ENCODE measurements at regions not wholly inside any gene's neighbourhood (a gene's known extent, or its start where the extent isn't known, plus 50 kb on each side); places are given as distances from the start of the nearest gene placed in this dataset.

- Histone ChIP-seq H4K5ac (ENCODE audit: insufficient read length, low read depth, low read length) (no peak overlapping the region), H4K20me1 (replicated peaks in 1 of 2; ENCODE audit: control insufficient read depth in 1 of 2, insufficient read depth in 2 of 2, low read length in 2 of 2) (no peaks in the 10 kb centered on the region), H3K23ac (ENCODE audit: insufficient read length) (no peak overlapping the region), H4K8ac (ENCODE audit: extremely low read depth, insufficient read depth, low read length) (no peak overlapping the region), H3K27me3 (replicated peaks in 1 of 4; ENCODE audit: control insufficient read depth in 3 of 4, extremely low read depth in 1 of 4, insufficient read depth in 3 of 4, low read length in 3 of 4) (no peaks in the 10 kb centered on the region), H2BK15ac (ENCODE audit: low read length) (0 out of 2 replicates have a peak overlapping the region, but pooled peaks have one; percentile 18), H2AK5ac (ENCODE audit: low read depth, low read length) (no peak overlapping the region), H3K9me3 (ENCODE audit: insufficient read depth in 2 of 2, low read depth in 1 of 2, low read length in 1 of 2) (no peaks in the 10 kb centered on the region), H3K4ac (replicated peaks; ENCODE audit: insufficient read length, low read depth, low read length) (no peak overlapping the region), H3K27ac (ENCODE audit: low read depth, low read length) (no peak overlapping the region), H3K56ac (replicated peaks; ENCODE audit: insufficient read length, low read depth, low read length) (no peak overlapping the region), H4K91ac (replicated peaks; ENCODE audit: insufficient read length, low read length) (no peak overlapping the region), H2BK12ac (ENCODE audit: low read depth, low read length) (no peak overlapping the region), H3K4me2 (ENCODE audit: insufficient read depth in 1 of 2, low read depth in 2 of 2, low read length in 2 of 2) (no peak overlapping the region), H3K36me3 (ENCODE audit: control insufficient read depth in 2 of 4, insufficient read depth in 4 of 4, low read length in 3 of 4) (no peaks in the 10 kb centered on the region), H3K23me2 (ENCODE audit: low read depth, low read length) (no peaks in the 10 kb centered on the region), H2AFZ (ENCODE audit: low read length) (no peak overlapping the region), H3K9ac (replicated peaks in 1 of 4; ENCODE audit: extremely low read depth in 1 of 4, low read depth in 3 of 4, low read length in 3 of 4) (no peak overlapping the region), H3K4me1 (replicated peaks in 1 of 4; ENCODE audit: control insufficient read depth in 3 of 4, insufficient read depth in 4 of 4, low read length in 3 of 4) (peaks cover 2 to 13% (median 8%) of the 10 kb centered on the region in 4 experiments; a peak in 6 of 7 replicates), H2BK20ac (ENCODE audit: low read length) (no peak overlapping the region), H2BK5ac (ENCODE audit: low read depth, low read length) (no peak overlapping the region), H3K79me1 (ENCODE audit: low read depth, low read length) (no peaks in the 10 kb centered on the region), H2BK120ac (replicated peaks; ENCODE audit: low read depth, low read length) (no peak overlapping the region), H3K79me2 (ENCODE audit: control insufficient read depth in 1 of 2, insufficient read depth in 2 of 2, low read length in 2 of 2) (no peaks in the 10 kb centered on the region), H3K18ac (ENCODE audit: extremely low read depth, low read length) (no peak overlapping the region), H3K14ac (ENCODE audit: insufficient read length) (no peak overlapping the region), H3K4me3 (ENCODE audit: extremely low read depth in 1 of 4, insufficient read depth in 2 of 4, low read depth in 3 of 4, low read length in 4 of 4) (no peak overlapping the region)
- FAIRE-seq (no peak), DNase-seq (ENCODE audit: low read depth in 1 of 2, low spot score in 2 of 2) (no peak)
- POLR2A ChIA-PET (ENCODE audit: partially characterized antibody), result no interaction called here
- CTCF ChIA-PET (ENCODE audit: partially characterized antibody), result no interaction called here
- WGBS, 2 experiments (ENCODE audit: extremely low coverage in 1 of 2, insufficient coverage in 1 of 2, insufficient read length in 1 of 2, insufficient replicate concordance in 2 of 2, low coverage in 1 of 2, low lambda C conversion rate in 2 of 2, missing lambda C conversion rate in 1 of 2), result 91% methylated on average over 6 of the region's 6 CpGs; no CpG with 5 or more reads in 1 of the 2 experiments
- TF ChIP-seq ATF3 (IDR thresholded peaks at IDR 0.05; ENCODE audit: insufficient read depth, low read depth, low read length), result no peak
Observed at GRCh38 chr7:47682874-47683273, 101.0 kb upstream of the TNS3 start.
